Keratinocyte (primary cell): ENCODE measurements at regions not wholly inside any gene's neighbourhood (a gene's known extent, or its start where the extent isn't known, plus 50 kb on each side); places are given as distances from the start of the nearest gene placed in this dataset.

Experiments used
- DNase-seq: peaks from one replicate; pipeline ENCODE4 v3.0.0-alpha.2; 2011; ENCODE audit warnings: low read depth, missing footprints, low spot score
- FAIRE-seq: peaks from 2 replicates; lab custom pipeline; 2011; peaks lifted over from hg19 to GRCh38; lab: Jason Lieb, UNC
- H2AFZ ChIP-seq: 2 replicates; pipeline ENCODE4 v1.6.0; 2012; ENCODE audit warnings: low read length, control low read depth, inconsistent platforms; ENCODE audit not compliant: control insufficient read depth
- H3K27ac ChIP-seq: 2 replicates; pipeline ENCODE4 v1.5.1; 2011; ENCODE audit warnings: low read length; ENCODE audit not compliant: control insufficient read depth, insufficient read depth
- H3K27me3 ChIP-seq: 3 replicates; pipeline ENCODE4 v1.6.0; 2011; ENCODE audit warnings: low read length; ENCODE audit not compliant: control insufficient read depth, insufficient read depth; ENCODE audit errors: extremely low read depth
- H3K36me3 ChIP-seq, 2 experiments: 2 replicates in 1 of 2; 3 replicates in 1 of 2; pipeline ENCODE4 v1.5.1; 2011; ENCODE audit warnings: low read length in 2 of 2, mild to moderate bottlenecking in 1 of 2; ENCODE audit not compliant: control insufficient read depth in 2 of 2, insufficient read depth in 2 of 2; ENCODE audit errors: extremely low read depth in 1 of 2
- H3K4me1 ChIP-seq: 3 replicates; pipeline ENCODE4 v1.5.1; 2011; ENCODE audit warnings: low read length; ENCODE audit not compliant: control insufficient read depth, insufficient read depth; ENCODE audit errors: extremely low read depth
- H3K4me2 ChIP-seq: 3 replicates; pipeline ENCODE4 v1.6.0; 2011; ENCODE audit warnings: low read depth, low read length; ENCODE audit not compliant: control insufficient read depth, insufficient read depth; ENCODE audit errors: extremely low read depth
- H3K4me3 ChIP-seq, 3 experiments: fragments of 200-600 bp in 1 of 3; sonication (generic) in 1 of 3; 2 replicates in 2 of 3; 3 replicates in 1 of 3; pipeline ENCODE4 v1.5.1; 2011 to 2016; ENCODE audit warnings: low read length in 3 of 3, mild to moderate bottlenecking in 3 of 3, control low read depth in 2 of 3, inconsistent platforms in 1 of 3, low read depth in 1 of 3, mixed read lengths in 1 of 3, mixed run types in 1 of 3, moderate library complexity in 1 of 3; ENCODE audit not compliant: control insufficient read depth in 2 of 3, insufficient read depth in 2 of 3; ENCODE audit errors: extremely low read depth in 1 of 3
- H3K79me2 ChIP-seq: 2 replicates; pipeline ENCODE4 v1.6.0; 2012; ENCODE audit warnings: low read length; ENCODE audit not compliant: control insufficient read depth, insufficient read depth
- H3K9ac ChIP-seq: 3 replicates; pipeline ENCODE4 v1.6.0; 2011; ENCODE audit warnings: low read length; ENCODE audit not compliant: control insufficient read depth, insufficient read depth; ENCODE audit errors: extremely low read depth
- H3K9me1 ChIP-seq: 3 replicates; pipeline ENCODE4 v1.6.0; 2011; ENCODE audit warnings: low read length; ENCODE audit not compliant: control insufficient read depth, insufficient read depth; ENCODE audit errors: extremely low read depth
- H3K9me3 ChIP-seq: 2 replicates; pipeline ENCODE4 v1.5.1; 2012; ENCODE audit warnings: low read depth, low read length; ENCODE audit not compliant: control insufficient read depth
- H4K20me1 ChIP-seq: 3 replicates; pipeline ENCODE4 v1.6.0; 2011; ENCODE audit warnings: low read length; ENCODE audit not compliant: control insufficient read depth, insufficient read depth; ENCODE audit errors: extremely low read depth
- EZH2 ChIP-seq: IDR thresholded peaks from one replicate; pipeline ENCODE4 v1.6.1; 2012; ENCODE audit warnings: inconsistent platforms, mild to moderate bottlenecking, low read length, moderate library complexity
- dilution Hi-C: fragments of 300-500 bp; cut with MboI; formaldehyde crosslinking; loops from one replicate; pipeline ENCODE4 v1.7.0; 2020; ENCODE audit warnings: low sequenced_read_pairs; ENCODE audit not compliant: extremely low pct_ligation_motif_present
- TF ChIP-seq, protein P1 (sequence below), 3 experiments: IDR thresholded peaks in 1 of 3; conservative IDR thresholded peaks in 1 of 3; optimal IDR thresholded peaks in 1 of 3; 2 replicates in 2 of 3; 3 replicates in 1 of 3; pipeline versions ENCODE3 to v1.5.1; 2011; ENCODE audit warnings: low read length in 3 of 3, mild to moderate bottlenecking in 3 of 3, moderate library complexity in 2 of 3, control low read depth in 1 of 3, inconsistent platforms in 1 of 3; ENCODE audit not compliant: insufficient read depth in 2 of 3; ENCODE audit errors: extremely low read depth in 1 of 3

DNA sequence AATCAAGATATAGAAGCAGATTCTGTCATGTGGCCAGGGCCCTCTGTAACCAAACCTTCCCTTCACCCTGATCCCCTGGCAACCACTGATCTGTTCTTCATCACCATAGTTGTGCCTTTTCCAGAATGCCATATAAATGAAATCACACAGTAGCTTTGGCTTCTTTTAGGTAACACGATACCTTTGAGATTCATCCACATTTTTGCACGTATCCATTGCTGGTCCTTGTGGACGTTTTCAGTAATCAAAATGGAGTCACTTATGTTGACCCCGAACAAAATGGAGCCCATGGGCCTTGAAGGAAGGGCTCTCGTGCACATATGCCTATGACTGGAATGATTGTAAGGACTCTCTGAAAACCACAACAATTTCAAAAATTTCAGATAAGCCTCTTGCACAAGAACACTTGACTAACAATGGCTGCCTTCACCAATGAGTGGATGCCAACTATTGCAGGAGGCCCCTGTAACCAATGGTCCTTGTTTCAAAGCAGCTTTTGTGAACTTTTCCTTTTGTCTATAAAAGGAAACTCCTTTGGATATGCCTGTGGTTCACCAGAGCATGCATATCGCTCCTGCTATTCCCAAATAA, 84.3 kb upstream of the RALY start:
- Histone ChIP-seq H3K79me2 (no peaks in the 10 kb centered on the region), H3K9me1 (no peaks in the 10 kb centered on the region), H3K9me3 (no peaks in the 10 kb centered on the region), H3K36me3 (no peaks in the 10 kb centered on the region), H3K27me3 (peaks cover 4% of the 10 kb centered on the region), H3K4me3 (no peak overlapping the region), H3K4me1 (no peaks in the 10 kb centered on the region), H3K27ac (no peak overlapping the region), H2AFZ (no peak overlapping the region), H4K20me1 (no peaks in the 10 kb centered on the region), H3K9ac (no peak overlapping the region), H3K4me2 (no peak overlapping the region)
- TF ChIP-seq EZH2 = no peak
- TF ChIP-seq, protein P1, sequence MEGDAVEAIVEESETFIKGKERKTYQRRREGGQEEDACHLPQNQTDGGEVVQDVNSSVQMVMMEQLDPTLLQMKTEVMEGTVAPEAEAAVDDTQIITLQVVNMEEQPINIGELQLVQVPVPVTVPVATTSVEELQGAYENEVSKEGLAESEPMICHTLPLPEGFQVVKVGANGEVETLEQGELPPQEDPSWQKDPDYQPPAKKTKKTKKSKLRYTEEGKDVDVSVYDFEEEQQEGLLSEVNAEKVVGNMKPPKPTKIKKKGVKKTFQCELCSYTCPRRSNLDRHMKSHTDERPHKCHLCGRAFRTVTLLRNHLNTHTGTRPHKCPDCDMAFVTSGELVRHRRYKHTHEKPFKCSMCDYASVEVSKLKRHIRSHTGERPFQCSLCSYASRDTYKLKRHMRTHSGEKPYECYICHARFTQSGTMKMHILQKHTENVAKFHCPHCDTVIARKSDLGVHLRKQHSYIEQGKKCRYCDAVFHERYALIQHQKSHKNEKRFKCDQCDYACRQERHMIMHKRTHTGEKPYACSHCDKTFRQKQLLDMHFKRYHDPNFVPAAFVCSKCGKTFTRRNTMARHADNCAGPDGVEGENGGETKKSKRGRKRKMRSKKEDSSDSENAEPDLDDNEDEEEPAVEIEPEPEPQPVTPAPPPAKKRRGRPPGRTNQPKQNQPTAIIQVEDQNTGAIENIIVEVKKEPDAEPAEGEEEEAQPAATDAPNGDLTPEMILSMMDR (optimal IDR thresholded peaks at IDR 0.05 in 1 of 3, IDR thresholded peaks at IDR 0.05 in 1 of 3, conservative IDR thresholded peaks at IDR 0.05 in 1 of 3; ENCODE audit: extremely low read depth in 1 of 3, insufficient read depth in 2 of 3, low read length in 3 of 3) = no peak
- dilution Hi-C loops = no loop called here
- DNase-seq (no peak), FAIRE-seq (no peak)

DNA sequence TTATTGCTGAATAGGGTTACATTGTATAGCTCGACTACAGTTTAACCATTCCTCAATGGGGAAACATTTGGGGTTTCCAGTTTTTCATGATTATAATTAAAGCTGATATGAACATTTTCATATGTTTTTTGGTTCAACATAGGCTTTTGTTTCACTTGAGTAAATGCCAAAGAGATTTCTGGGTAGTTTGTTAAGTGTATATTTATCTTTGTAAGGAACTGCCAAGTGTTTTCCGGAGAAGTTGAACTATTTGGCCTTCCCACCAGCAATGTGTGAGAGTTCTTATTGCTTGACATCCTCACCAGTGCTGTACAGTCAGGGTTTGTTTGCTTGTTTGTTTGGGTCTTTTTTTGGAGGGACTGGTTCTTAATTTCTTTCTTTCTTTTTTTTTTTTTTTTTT, 83.7 kb upstream of the RALY start:
- no peaks in the 10 kb centered on the region for H3K79me2 ChIP-seq
- H3K4me1 ChIP-seq = no peaks in the 10 kb centered on the region
- H3K4me3 ChIP-seq = no peak overlapping the region
- no peak overlapping the region for H3K4me2 ChIP-seq
- no peak overlapping the region for H2AFZ ChIP-seq
- no peak overlapping the region for H3K9ac ChIP-seq
- TF ChIP-seq EZH2 = no peak
- TF ChIP-seq, protein P1 (optimal IDR thresholded peaks at IDR 0.05 in 1 of 3, IDR thresholded peaks at IDR 0.05 in 1 of 3, conservative IDR thresholded peaks at IDR 0.05 in 1 of 3; ENCODE audit: extremely low read depth in 1 of 3, insufficient read depth in 2 of 3, low read length in 3 of 3) = no peak
- no peak overlapping the region for H3K27ac ChIP-seq
- peaks cover 4% of the 10 kb centered on the region for H3K27me3 ChIP-seq
- H3K36me3 ChIP-seq = no peaks in the 10 kb centered on the region
- FAIRE-seq (no peak), DNase-seq (no peak)
- no peaks in the 10 kb centered on the region for H3K9me3 ChIP-seq
- dilution Hi-C loops = no loop called here
- no peaks in the 10 kb centered on the region for H4K20me1 ChIP-seq
- H3K9me1 ChIP-seq = no peaks in the 10 kb centered on the region
